CD4-positive, alpha-beta memory T cell (primary cell): ENCODE measurements at regions not wholly inside any gene's neighbourhood (a gene's known extent, or its start where the extent isn't known, plus 50 kb on each side); places are given as distances from the start of the nearest gene placed in this dataset.
"Not testable (repeated sequence)": the region's sequence is repeated elsewhere in the genome, so short reads cannot be mapped to it uniquely, and the experiment has no call there.

Experiments used
- CTCF ChIA-PET: fragments of 350-600 bp; sonication (Branson Sonifier 250); formaldehyde crosslinking; loops from one replicate; lab custom pipeline; 2021; ENCODE audit warnings: inconsistent platforms; ENCODE audit not compliant: partially characterized antibody; lab: Charles Lee
- POLR2A ChIA-PET: fragments of 350-600 bp; sonication (Branson Sonifier 250); formaldehyde crosslinking; loops from one replicate; lab custom pipeline; 2021; ENCODE audit not compliant: partially characterized antibody; lab: Charles Lee
- DNase-seq, 5 donors: peaks; one replicate each; pipeline versions ENCODE4 v3.0.0 to v3.0.0-alpha.2; 2020 to 2022; ENCODE audit warnings: mixed read lengths in 1 of 5
- H3K27ac ChIP-seq: one replicate; pipeline ENCODE4 v1.7.0; 2013; ENCODE audit warnings: low read depth, low read length
- H3K27me3 ChIP-seq: 2 replicates; pipeline ENCODE4 v1.7.0; 2013; ENCODE audit warnings: mild to moderate bottlenecking, low read length, moderate library complexity; ENCODE audit not compliant: insufficient read depth
- H3K36me3 ChIP-seq: 2 replicates; pipeline ENCODE4 v1.7.0; 2013; ENCODE audit warnings: mild to moderate bottlenecking, low read length, moderate library complexity; ENCODE audit not compliant: insufficient read depth
- H3K4me1 ChIP-seq: 2 replicates; pipeline ENCODE4 v1.7.0; 2013; ENCODE audit warnings: mild to moderate bottlenecking, low read length, moderate library complexity; ENCODE audit not compliant: insufficient read depth
- H3K4me3 ChIP-seq, 2 donors: one replicate each; pipeline ENCODE4 v1.7.0; 2013; ENCODE audit warnings: low read length in 2 of 2, mild to moderate bottlenecking in 1 of 2
- H3K9me3 ChIP-seq, 2 donors: one replicate each; pipeline ENCODE4 v1.7.0; 2013; ENCODE audit warnings: low read length in 2 of 2, control low read depth in 1 of 2; ENCODE audit not compliant: control insufficient read depth in 1 of 2
- H3K27ac Mint-ChIP-seq, 7 donors: one replicate each; pipeline ENCODE4 v1.8.0; 2020 to 2021; ENCODE audit warnings: mixed read lengths in 7 of 7, mild to moderate bottlenecking in 6 of 7, inconsistent platforms in 3 of 7, moderate library complexity in 3 of 7
- H3K27me3 Mint-ChIP-seq, 2 donors: one replicate each; pipeline ENCODE4 v1.8.0; 2020 to 2021; ENCODE audit warnings: mixed read lengths in 2 of 2
- H3K36me3 Mint-ChIP-seq, 2 donors: one replicate each; pipeline ENCODE4 v1.8.0; 2020 to 2021; ENCODE audit warnings: mixed read lengths in 2 of 2, inconsistent platforms in 1 of 2, mild to moderate bottlenecking in 1 of 2
- H3K4me1 Mint-ChIP-seq, 4 donors: one replicate each; pipeline ENCODE4 v1.8.0; 2020 to 2021; ENCODE audit warnings: mixed read lengths in 4 of 4, mild to moderate bottlenecking in 1 of 4
- H3K4me3 Mint-ChIP-seq, 8 donors: one replicate each; pipeline ENCODE4 v1.8.0; 2020 to 2021; ENCODE audit warnings: mixed read lengths in 8 of 8, mild to moderate bottlenecking in 7 of 8, moderate library complexity in 6 of 8, inconsistent platforms in 3 of 8
- H3K9me3 Mint-ChIP-seq, 8 donors: one replicate each; pipeline ENCODE4 v1.8.0; 2020 to 2021; ENCODE audit warnings: mixed read lengths in 8 of 8, mild to moderate bottlenecking in 5 of 8, inconsistent platforms in 3 of 8, moderate library complexity in 1 of 8
- intact Hi-C: fragments of 100-400 bp; cut with micrococcal nuclease; formaldehyde crosslinking; loops from one replicate; pipeline ENCODE4 v1.15.1; 2023

GRCh38 chr12:82300611-82301010 is 57.6 kb downstream of the CCDC59 start:
- H3K4me3 Mint-ChIP-seq, result no peak overlapping the region
- no peaks in the 10 kb centered on the region for H3K36me3 ChIP-seq
- H3K36me3 Mint-ChIP-seq, result no peaks in the 10 kb centered on the region
- peaks cover 0 to 2% of the 10 kb centered on the region in 2 donors for H3K27me3 Mint-ChIP-seq
- ChIA-PET POLR2A (no interaction called here), CTCF (no interaction called here)
- no peak overlapping the region for H3K4me3 ChIP-seq
- intact Hi-C loops, result no loop called here
- no peaks in the 10 kb centered on the region for H3K27me3 ChIP-seq
- H3K9me3 ChIP-seq, result no peaks in the 10 kb centered on the region
- peaks cover 0 to 2% (median 0%) of the 10 kb centered on the region in 8 donors for H3K9me3 Mint-ChIP-seq
- H3K27ac ChIP-seq, result no peak overlapping the region
- H3K4me1 Mint-ChIP-seq, result no peaks in the 10 kb centered on the region
- no peak overlapping the region for H3K27ac Mint-ChIP-seq
- DNase-seq, result no peak
- H3K4me1 ChIP-seq, result no peaks in the 10 kb centered on the region

DNA sequence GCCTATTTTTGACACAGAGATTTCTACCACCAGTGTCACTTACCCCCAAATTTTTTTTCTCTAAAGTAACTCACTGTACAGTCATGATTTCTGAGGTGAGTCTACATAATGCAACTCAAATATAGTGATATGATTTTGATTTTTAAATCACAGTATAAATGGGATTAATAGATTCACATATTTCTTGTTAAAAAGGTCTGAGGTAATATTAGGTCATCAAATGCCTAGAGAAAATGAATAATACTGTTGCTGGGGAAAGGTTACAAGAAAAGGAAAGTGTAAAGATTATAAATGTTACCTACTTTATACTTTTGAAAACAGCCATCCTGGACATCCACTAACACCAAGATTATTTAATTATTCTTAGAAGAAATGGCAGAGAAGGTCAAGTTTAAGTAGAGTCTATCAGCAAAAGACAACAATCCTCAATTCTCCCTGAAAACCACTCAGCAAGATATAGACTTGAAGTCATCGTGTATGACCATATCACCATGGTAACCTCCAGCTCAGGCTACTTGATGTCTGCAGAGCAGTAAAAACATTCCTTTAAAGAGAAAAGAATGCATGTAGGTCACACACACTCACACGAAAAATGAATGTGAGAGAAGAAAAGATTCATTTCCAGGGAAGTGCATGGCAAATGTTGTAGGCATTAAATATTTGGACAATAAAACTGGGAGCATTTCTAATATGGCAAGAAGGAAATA is 58.7 kb downstream of the CCDC59 start:
- no peak overlapping the region for H3K27ac Mint-ChIP-seq
- no peak overlapping the region for H3K4me3 Mint-ChIP-seq
- H3K9me3 Mint-ChIP-seq, result peaks cover 0 to 2% (median 0%) of the 10 kb centered on the region in 8 donors
- intact Hi-C loops, result no loop called here
- no peaks in the 10 kb centered on the region for H3K4me1 ChIP-seq
- no peaks in the 10 kb centered on the region for H3K9me3 ChIP-seq
- no peaks in the 10 kb centered on the region for H3K4me1 Mint-ChIP-seq
- ChIA-PET POLR2A (no interaction called here), CTCF (no interaction called here)
- H3K27ac ChIP-seq, result no peak overlapping the region
- H3K27me3 Mint-ChIP-seq, result peaks cover 0 to 2% of the 10 kb centered on the region in 2 donors
- no peak overlapping the region for H3K4me3 ChIP-seq
- no peaks in the 10 kb centered on the region for H3K36me3 Mint-ChIP-seq
- no peaks in the 10 kb centered on the region for H3K36me3 ChIP-seq
- no peaks in the 10 kb centered on the region for H3K27me3 ChIP-seq
- no peak for DNase-seq

- POLR2A ChIA-PET, result no interaction called here
- Mint-ChIP-seq H3K9me3 (no peaks in the 10 kb centered on the region), H3K27me3 (peaks cover 0 to 4% of the 10 kb centered on the region in 2 donors), H3K27ac (no peak overlapping the region), H3K36me3 (no peaks in the 10 kb centered on the region), H3K4me1 (no peaks in the 10 kb centered on the region), H3K4me3 (no peak overlapping the region)
- no peak for DNase-seq
- CTCF ChIA-PET, result no interaction called here
- no peaks in the 10 kb centered on the region for H3K36me3 ChIP-seq
- H3K4me1 ChIP-seq, result no peaks in the 10 kb centered on the region
- H3K9me3 ChIP-seq, result no peaks in the 10 kb centered on the region
- H3K27ac ChIP-seq, result no peak overlapping the region
- H3K4me3 ChIP-seq, result no peak overlapping the region
- intact Hi-C loops, result no loop called here
- H3K27me3 ChIP-seq, result no peaks in the 10 kb centered on the region
Measured at GRCh38 chr12:82290415-82290814, 67.8 kb downstream of the CCDC59 start.

DNA sequence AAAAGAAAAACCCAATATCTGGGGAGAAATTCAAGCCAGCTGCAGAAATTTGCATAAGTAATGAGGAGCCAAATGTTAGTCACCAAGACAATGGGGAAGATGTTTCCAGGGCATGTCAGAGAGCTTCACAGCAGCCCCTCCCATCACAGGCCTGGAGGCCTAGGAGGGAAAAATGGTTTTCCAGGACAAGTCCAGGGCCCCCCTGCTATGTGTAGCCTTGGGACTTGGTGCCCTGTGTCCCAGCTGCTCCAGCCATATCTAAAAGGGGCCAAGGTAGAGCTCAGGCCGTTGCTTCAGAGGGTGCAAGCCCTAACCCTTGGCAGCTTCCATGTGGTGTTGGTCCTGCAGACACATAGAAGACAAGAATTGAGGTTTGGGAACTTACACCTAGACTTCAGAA is 76.9 kb downstream of the CCDC59 start:
- CTCF ChIA-PET, POLR2A ChIA-PET, H3K27ac Mint-ChIP-seq, H3K4me1 Mint-ChIP-seq, H3K4me3 Mint-ChIP-seq, intact Hi-C loops, H3K4me3 ChIP-seq, H3K36me3 Mint-ChIP-seq, DNase-seq, H3K4me1 ChIP-seq, H3K36me3 ChIP-seq, H3K27me3 Mint-ChIP-seq, H3K9me3 ChIP-seq, H3K27ac ChIP-seq, H3K27me3 ChIP-seq: not testable (repeated sequence)
- peaks cover 0 to 12% (median 5%) of the 10 kb centered on the region in 8 donors for H3K9me3 Mint-ChIP-seq

DNA sequence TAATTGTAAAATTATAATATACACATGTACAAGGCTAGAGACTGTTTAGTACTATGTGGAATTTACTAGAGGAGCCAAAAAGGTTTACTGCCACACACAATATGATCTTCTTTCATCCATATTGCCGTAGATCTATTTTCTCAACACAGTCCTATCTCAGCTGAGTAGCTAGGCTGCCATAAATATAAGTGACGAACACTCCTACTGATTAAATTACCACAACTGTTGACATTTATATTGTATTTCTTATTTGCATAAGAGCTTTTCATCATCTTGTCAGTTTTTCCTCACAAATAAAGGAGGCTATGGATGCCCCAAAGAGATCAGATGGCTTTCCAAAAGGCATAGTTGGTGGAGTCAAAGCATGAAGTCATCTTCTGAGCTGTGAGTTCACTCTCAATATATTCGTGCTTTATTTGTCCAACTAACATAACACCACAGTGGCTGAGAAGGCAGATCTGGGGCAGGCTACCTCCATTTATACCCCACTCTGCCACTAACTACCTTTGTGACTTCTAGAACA is 78.6 kb downstream of the CCDC59 start:
- ChIA-PET POLR2A (no interaction called here), CTCF (no interaction called here)
- no peak overlapping the region for H3K4me3 Mint-ChIP-seq
- Histone ChIP-seq H3K4me3 (no peak overlapping the region), H3K36me3 (no peaks in the 10 kb centered on the region), H3K4me1 (no peaks in the 10 kb centered on the region), H3K27ac (no peak overlapping the region), H3K9me3 (no peaks in the 10 kb centered on the region), H3K27me3 (no peaks in the 10 kb centered on the region)
- intact Hi-C loops, result no loop called here
- H3K4me1 Mint-ChIP-seq, result no peaks in the 10 kb centered on the region
- no peak overlapping the region for H3K27ac Mint-ChIP-seq
- DNase-seq, result no peak
- peaks cover 0 to 2% of the 10 kb centered on the region in 2 donors for H3K27me3 Mint-ChIP-seq
- peaks cover 0 to 12% (median 5%) of the 10 kb centered on the region in 8 donors for H3K9me3 Mint-ChIP-seq
- no peaks in the 10 kb centered on the region for H3K36me3 Mint-ChIP-seq

GRCh38 chr12:82277582-82277981 is 80.6 kb downstream of the CCDC59 start:
- POLR2A ChIA-PET, result no interaction called here
- H3K4me3 Mint-ChIP-seq, result no peak overlapping the region
- H3K27ac Mint-ChIP-seq, result no peak overlapping the region
- intact Hi-C loops, result no loop called here
- Histone ChIP-seq H3K27ac (no peak overlapping the region), H3K36me3 (no peaks in the 10 kb centered on the region), H3K9me3 (no peaks in the 10 kb centered on the region), H3K27me3 (no peaks in the 10 kb centered on the region), H3K4me3 (no peak overlapping the region), H3K4me1 (no peaks in the 10 kb centered on the region)
- CTCF ChIA-PET, result no interaction called here
- H3K36me3 Mint-ChIP-seq, result no peaks in the 10 kb centered on the region
- DNase-seq, result no peak
- no peaks in the 10 kb centered on the region for H3K27me3 Mint-ChIP-seq
- H3K4me1 Mint-ChIP-seq, result no peaks in the 10 kb centered on the region
- peaks cover 0 to 13% (median 7%) of the 10 kb centered on the region in 8 donors for H3K9me3 Mint-ChIP-seq

- Mint-ChIP-seq H3K9me3 (peaks cover 0 to 20% (median 4%) of the 10 kb centered on the region in 8 donors), H3K4me3 (no peak overlapping the region), H3K4me1 (no peaks in the 10 kb centered on the region), H3K36me3 (no peaks in the 10 kb centered on the region), H3K27ac (no peak overlapping the region), H3K27me3 (no peaks in the 10 kb centered on the region)
- intact Hi-C loops, result no loop called here
- Histone ChIP-seq H3K4me1 (no peaks in the 10 kb centered on the region), H3K27ac (no peak overlapping the region), H3K27me3 (no peaks in the 10 kb centered on the region), H3K36me3 (no peaks in the 10 kb centered on the region), H3K4me3 (no peak overlapping the region), H3K9me3 (no peaks in the 10 kb centered on the region)
- CTCF ChIA-PET, result no interaction called here
- no peak for DNase-seq
- POLR2A ChIA-PET, result no interaction called here
Measured at GRCh38 chr12:82242729-82243128, 115.5 kb downstream of the CCDC59 start.
